Adrenal gland (tissue), 5 donors: ENCODE measurements at regions not wholly inside any gene's neighbourhood (a gene's known extent, or its start where the extent isn't known, plus 50 kb on each side); places are given as distances from the start of the nearest gene placed in this dataset.

ENCODE experiments used
- CTCF ChIP-seq, 6 experiments: fragments of 450-650 bp in 4 of 6; fragments of 200-600 bp in 2 of 6; sonication (generic) in 1 of 6; IDR thresholded peaks; 1 replicate in 5 of 6; 2 replicates in 1 of 6; pipeline versions ENCODE4 v1.5.1 to v1.8.0; 2016 to 2021; ENCODE audit warnings: antibody characterized with exemption in 6 of 6, mild to moderate bottlenecking in 2 of 6, moderate library complexity in 1 of 6
- POLR2A ChIP-seq, 2 donors: fragments of 450-650 bp; IDR thresholded peaks; one replicate each; pipeline ENCODE4 v1.6.1; 2017; ENCODE audit warnings: antibody characterized with exemption in 2 of 2, mild to moderate bottlenecking in 2 of 2, moderate library complexity in 1 of 2
- donor health status: DM: no; HTN: no; CAD: no.

GRCh38 chr9:129382281-129383018 lies 204.4 kb upstream of the IER5L start:
- TF ChIP-seq CTCF (IDR thresholded peaks at IDR 0.05) (no peak), POLR2A (IDR thresholded peaks at IDR 0.05) (no peak)
